ENCODE measurements at regions not wholly inside any gene's neighbourhood (a gene's known extent, or its start where the extent isn't known, plus 50 kb on each side); places are given as distances from the start of the nearest gene placed in this dataset.

GRCh38 chr17:72258711-72259110 lies 137.9 kb downstream of the SOX9 start:
- DNase-seq (ENCODE audit: low spot score): no peak

GRCh38 chr17:72259922-72260321 lies 139.1 kb downstream of the SOX9 start:
- no peak for DNase-seq (ENCODE audit: low spot score)

- no peak for DNase-seq (ENCODE audit: low spot score)
Measured at GRCh38 chr17:72262766-72263165, 141.9 kb downstream of the SOX9 start.

GRCh38 chr17:72264682-72265405 lies 144.0 kb downstream of the SOX9 start:
- DNase-seq (ENCODE audit: low spot score): no peak

GRCh38 chr17:72266112-72266775 lies 145.4 kb downstream of the SOX9 start:
- DNase-seq (ENCODE audit: low spot score): no peak

- DNase-seq (ENCODE audit: low spot score): no peak
Measured at GRCh38 chr17:72267601-72268000, 146.8 kb downstream of the SOX9 start.

GRCh38 chr17:72268431-72268830 lies 147.6 kb downstream of the SOX9 start:
- no peak for DNase-seq (ENCODE audit: low spot score)

GRCh38 chr17:72270273-72270924 lies 149.6 kb downstream of the SOX9 start:
- DNase-seq (ENCODE audit: low spot score): no peak

- DNase-seq (ENCODE audit: low spot score): no peak
Measured at GRCh38 chr17:72271603-72272002, 150.8 kb downstream of the SOX9 start.

- DNase-seq (ENCODE audit: low spot score): no peak
Measured at GRCh38 chr17:72273289-72274056, 152.7 kb downstream of the SOX9 start.

- no peak for DNase-seq (ENCODE audit: low spot score)
Measured at GRCh38 chr17:72274614-72275013, 153.8 kb downstream of the SOX9 start.

- no peak for DNase-seq (ENCODE audit: low spot score)
Measured at GRCh38 chr17:72280881-72281280, 160.1 kb downstream of the SOX9 start.

- DNase-seq (ENCODE audit: low spot score): no peak
Measured at GRCh38 chr17:72282439-72283029, 161.7 kb downstream of the SOX9 start.

GRCh38 chr17:72284806-72285205 lies 164.0 kb downstream of the SOX9 start:
- DNase-seq (ENCODE audit: low spot score): no peak

- no peak for DNase-seq (ENCODE audit: low spot score)
Measured at GRCh38 chr17:72287586-72287985, 166.8 kb downstream of the SOX9 start.

- no peak for DNase-seq (ENCODE audit: low spot score)
Measured at GRCh38 chr17:72294487-72294893, 173.7 kb downstream of the SOX9 start.

GRCh38 chr17:72295916-72296315 lies 175.1 kb downstream of the SOX9 start:
- no peak for DNase-seq (ENCODE audit: low spot score)

GRCh38 chr17:72296456-72296855 lies 175.6 kb downstream of the SOX9 start:
- DNase-seq (ENCODE audit: low spot score): no peak

GRCh38 chr17:72297326-72298115 lies 176.7 kb downstream of the SOX9 start:
- no peak for DNase-seq (ENCODE audit: low spot score)

- no peak for DNase-seq (ENCODE audit: low spot score)
Measured at GRCh38 chr17:72299100-72299499, 178.3 kb downstream of the SOX9 start.

- no peak for DNase-seq (ENCODE audit: low spot score)
Measured at GRCh38 chr17:72299592-72299991, 178.8 kb downstream of the SOX9 start.

Measured in hepatic stellate cell (primary cell).